SK-MEL-5 (cell line): ENCODE measurements at regions not wholly inside any gene's neighbourhood (a gene's known extent, or its start where the extent isn't known, plus 50 kb on each side); places are given as distances from the start of the nearest gene placed in this dataset.
"Not testable (repeated sequence)": the region's sequence is repeated elsewhere in the genome, so short reads cannot be mapped to it uniquely, and the experiment has no call there.

Experiments
- DNase-seq: peaks from one replicate; pipeline ENCODE4 v3.0.0-alpha.2; 2016; ENCODE audit warnings: low read depth, low spot score
- in situ Hi-C: cut with HindIII; loops from 2 replicates; pipeline ENCODE4 v1.10.0; 2016; ENCODE audit warnings: low sequenced_read_pairs, high pct_unique_total_duplicates, low pct_unique_long_range_greater_than_20kb

GRCh38 chrX:66110112-66110511 lies 53.9 kb upstream of the HEPH start:
- peak; percentile 53 for DNase-seq
- in situ Hi-C loops, result no loop called here

- in situ Hi-C loops, DNase-seq: not testable (repeated sequence)
Measured at GRCh38 chrX:66107860-66108259, 56.2 kb upstream of the HEPH start.

- in situ Hi-C loops, DNase-seq: not testable (repeated sequence)
Measured at GRCh38 chrX:66102398-66102797, 61.6 kb upstream of the HEPH start.

GRCh38 chrX:66098162-66098561 lies 58.3 kb upstream of the VSIG4 start:
- no peak for DNase-seq
- in situ Hi-C loops, result no loop called here

- in situ Hi-C loops, result not testable (repeated sequence)
Measured at GRCh38 chrX:66096987-66097386, 57.1 kb upstream of the VSIG4 start.

GRCh38 chrX:66090004-66090403 lies 50.1 kb upstream of the VSIG4 start:
- in situ Hi-C loops, DNase-seq: not testable (repeated sequence)

More at GRCh38 chrX:66096987-66097386, 57.1 kb upstream of the VSIG4 start:
- not testable (repeated sequence) for DNase-seq
